HG03521 (cell line): ENCODE measurements at regions not wholly inside any gene's neighbourhood (a gene's known extent, or its start where the extent isn't known, plus 50 kb on each side); places are given as distances from the start of the nearest gene placed in this dataset.

Experiments used
- ATAC-seq: cut with Tn5 transposase; IDR thresholded peaks from one replicate; pipeline ENCODE4 v1.9.1; 2021; ENCODE audit warnings: mild to moderate bottlenecking, moderate library complexity; ENCODE audit not compliant: unreplicated experiment

DNA sequence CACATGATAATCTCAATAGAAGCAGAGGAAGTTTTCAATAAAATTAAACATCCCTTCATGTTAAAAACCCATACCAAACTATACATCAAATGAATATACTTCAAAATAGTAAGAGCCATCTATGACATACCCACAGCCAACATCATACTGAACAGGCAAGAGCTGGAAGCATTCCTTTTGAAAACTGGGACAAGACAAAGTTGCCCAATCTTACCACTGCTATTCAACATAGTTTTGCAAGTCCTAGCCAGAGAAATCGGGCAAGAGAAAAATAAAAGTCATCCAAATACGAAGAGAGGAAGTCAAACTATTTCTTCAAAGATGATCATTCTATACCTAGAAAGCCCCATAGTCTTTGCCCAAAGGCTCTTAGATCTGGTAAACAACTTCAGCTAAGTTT lies 454.7 kb upstream of the PRICKLE1 start:
- no peak for ATAC-seq

DNA sequence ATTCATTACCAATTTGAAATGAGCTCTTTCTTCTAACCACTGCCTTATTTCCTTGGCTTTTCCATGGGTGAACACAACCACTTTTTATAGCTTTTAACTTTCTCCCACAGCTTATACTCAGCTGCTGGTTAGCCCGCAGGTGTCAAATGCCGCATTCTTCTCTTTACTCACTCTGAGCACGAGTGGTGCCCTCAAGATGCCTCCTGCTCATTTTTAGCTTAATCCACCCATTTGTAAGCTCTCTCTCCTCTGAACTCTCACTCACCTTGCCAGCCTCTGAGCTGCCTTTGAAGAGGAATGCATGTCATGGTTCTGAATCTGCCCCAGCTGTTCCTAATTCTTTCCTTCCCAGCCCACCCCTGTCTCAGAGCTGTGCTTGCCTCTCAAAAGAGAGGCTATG lies 449.4 kb upstream of the PRICKLE1 start:
- no peak for ATAC-seq

DNA sequence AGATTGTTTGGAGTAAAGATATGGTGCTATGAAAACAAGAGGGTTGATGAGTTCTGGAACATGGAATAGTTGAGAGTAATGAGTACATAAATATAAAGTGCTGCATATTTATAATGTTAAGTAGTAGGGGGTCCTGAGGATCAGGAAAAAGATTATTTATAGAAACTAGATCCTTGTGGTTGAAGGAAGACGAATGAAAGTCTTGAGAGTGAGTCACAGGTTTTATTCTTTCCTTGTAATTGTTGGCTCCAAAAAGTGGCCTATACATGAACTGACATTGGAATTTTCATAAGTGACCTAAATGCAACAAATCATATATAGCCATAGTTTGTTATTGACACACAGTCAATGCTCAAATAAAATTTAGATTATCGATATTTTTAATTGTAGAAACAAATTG lies 440.4 kb upstream of the PRICKLE1 start:
- ATAC-seq = no peak

DNA sequence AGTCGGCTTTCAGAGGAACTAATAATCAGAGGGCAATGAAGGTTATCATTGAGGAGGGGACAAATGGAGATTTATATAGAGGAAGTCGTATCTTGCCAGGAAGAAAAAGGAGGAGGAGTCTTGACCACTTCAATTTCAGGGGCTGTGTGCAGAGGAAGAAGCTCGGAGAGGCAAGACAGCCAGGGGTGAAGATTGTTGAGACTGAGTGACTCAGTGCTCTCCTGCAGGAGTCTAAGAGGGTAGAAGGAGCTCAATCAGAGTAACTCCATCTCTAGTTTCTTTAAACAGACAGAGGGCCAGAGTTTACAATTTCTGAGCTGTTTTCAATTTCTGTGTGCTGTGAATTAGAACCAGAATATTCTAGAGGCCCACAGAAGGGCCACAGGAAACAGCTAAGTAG lies 439.3 kb upstream of the PRICKLE1 start:
- ATAC-seq = no peak

DNA sequence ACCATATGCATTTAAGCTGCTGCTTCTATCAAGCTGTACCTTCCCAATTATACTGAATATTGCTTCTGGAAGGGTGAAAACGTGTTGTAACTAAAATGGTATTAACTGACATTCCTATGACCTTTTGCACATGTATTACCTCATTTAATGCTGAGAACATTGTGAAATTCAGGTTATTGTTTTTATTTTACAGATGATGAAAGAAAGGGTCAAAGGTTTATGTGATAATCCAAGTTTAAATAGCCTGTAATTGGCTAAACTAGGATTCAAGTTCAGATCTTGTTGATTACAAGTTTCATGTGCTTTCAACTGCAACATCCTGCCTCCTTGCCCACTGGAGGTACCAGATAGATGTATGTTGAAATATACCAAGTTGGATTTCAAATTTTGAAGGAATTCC lies 433.3 kb upstream of the PRICKLE1 start:
- ATAC-seq = no peak

DNA sequence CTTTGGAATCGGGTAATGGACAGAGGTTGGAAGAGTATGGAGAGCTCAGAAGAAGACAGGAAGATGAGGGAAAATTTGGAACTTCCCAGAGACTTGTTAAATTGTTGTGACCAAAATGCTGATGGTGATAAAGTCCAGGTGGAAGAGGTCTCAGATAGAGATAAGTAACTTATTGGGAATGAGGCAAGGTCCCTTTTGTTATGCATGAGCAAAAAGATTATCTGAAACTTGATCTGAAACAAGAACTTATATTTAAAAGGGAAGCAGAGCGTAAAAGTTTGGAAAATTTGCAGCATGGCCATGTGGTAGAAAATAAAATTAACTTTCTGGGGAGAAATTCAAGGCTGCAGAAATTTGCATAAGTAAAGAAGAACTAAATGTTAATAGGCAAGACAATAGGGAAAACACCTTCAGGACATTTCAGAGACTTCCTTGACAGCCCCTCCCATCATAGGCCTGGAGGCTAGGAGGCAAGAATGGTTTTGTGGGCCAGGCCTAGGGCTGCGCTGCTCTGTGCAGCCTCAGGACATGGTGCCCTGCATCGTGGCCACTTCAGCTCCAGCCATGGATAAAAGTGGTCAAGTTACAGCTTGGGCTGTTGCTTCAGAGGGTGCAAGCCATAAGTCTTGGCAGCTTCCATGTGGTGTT lies 425.7 kb upstream of the PRICKLE1 start:
- no peak for ATAC-seq

DNA sequence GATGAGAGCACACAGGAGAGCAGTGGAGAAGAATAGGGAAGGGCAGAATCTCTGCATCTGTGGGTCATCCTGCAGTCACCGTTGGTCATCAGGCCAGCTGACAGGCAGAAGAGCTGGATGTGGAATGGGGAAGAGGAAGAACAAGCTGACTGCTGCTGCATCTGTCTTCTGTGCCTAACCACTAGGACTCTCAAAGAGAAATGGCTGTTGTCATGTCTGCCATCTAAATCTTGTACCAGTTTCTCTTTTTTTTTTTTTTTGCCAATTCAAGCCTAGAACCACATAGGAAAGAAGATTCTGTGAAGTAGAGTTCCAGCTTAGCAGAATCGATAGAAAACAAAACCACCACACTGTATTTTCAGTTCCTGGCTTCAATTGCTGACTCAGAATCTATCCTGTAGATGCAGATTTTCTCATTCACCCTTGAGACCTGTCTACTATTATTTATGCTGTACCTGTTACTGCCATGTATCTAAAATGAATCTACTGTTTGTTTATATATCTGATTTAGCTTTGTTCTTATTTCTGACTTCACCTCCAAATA lies 421.9 kb upstream of the PRICKLE1 start:
- ATAC-seq = peak; percentile 73

DNA sequence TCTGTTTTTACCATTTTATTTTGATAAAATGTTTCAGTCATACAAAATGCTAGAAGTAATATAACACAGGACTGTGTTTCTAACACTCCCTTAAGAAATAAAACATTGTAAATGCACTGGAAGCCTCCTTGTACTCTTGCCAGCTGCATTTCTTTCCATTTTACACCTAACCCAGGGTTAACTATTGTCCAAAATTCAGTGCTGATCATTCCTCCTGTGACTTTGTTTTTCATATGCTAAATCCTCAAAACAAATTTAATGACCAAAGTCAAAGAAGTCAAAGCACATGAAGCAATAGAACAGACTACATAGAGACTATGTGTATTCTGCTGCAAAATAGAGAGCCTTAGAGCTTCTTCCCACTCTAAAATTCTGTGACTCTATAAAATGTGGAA lies 420.3 kb upstream of the PRICKLE1 start:
- ATAC-seq = no peak

DNA sequence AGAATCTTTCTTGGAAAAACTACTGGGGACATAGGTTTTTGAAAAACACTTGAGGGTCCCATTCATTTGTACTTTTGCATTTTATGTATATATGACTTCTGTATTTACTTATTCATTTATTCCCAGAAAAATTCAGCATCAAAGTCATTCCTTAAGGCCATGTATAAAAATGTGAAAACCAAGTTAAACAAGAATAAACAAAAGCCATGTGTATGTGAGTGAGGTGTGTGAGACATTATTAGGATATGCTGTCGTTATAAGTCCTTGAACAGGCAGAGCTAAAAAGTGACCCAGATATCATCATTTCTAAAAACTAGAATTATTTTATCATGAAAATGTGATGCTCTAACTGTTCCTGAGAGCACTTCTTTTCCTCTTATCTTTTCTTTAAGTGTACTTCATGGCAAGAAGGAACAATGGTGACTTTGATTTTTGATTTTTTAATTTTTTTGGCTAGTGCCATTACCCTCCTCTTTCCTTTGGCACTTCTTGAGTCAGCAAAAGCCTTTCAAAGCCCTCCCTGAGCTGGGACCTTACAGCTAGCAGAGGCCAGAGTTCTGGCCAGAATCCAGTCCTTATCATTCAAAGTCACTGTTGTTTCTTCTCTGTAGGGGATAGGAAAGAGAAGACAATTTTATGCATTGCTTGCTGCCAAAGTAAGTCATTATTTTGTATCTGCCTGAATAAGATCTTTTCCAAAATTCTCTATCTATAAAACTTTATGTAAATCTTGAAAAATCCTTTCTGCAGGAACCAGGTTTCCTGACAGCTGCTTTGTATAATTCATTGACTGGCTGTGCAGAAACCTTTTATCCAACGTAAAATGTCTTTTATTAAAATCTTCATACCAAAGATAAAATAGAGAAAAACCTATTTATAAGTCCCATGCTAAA lies 419.7 kb upstream of the PRICKLE1 start:
- ATAC-seq = no peak

DNA sequence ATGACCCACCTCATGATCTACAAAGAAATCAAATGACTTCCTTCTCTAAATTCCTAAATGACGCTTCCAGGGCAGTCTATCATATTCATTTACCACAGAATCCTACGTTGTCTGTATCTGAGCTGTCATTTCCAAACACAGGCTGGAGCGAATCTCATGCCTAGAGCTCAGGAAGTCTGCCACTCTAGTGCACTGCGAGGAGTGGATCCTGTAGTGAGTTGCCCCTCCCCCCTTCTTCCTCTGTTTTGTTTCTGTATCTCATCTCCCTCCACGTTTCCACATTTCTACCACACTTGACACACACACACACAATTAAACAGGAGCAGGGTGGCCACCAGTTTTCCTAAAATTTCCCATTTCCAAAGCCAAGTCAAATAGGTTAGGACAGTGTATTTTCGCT lies 415.4 kb upstream of the PRICKLE1 start:
- no peak for ATAC-seq

DNA sequence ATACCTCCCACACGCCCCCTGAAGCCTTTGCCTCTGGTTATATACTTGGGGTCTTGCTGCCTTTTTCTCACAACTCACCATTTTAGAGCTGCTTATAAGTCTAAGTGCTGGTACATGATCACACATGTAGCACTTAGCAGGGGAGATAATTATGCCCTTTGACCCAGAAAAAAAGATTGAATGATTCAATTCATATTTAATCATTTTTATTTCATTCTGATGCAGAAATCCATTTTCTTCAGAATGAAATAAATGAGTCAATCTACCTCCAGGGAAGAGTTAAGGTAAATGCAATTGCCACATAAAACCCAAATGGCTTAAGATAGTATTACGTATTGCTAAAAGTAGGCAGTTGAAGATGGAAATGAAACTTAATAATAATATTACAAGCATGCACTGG lies 414.6 kb upstream of the PRICKLE1 start:
- no peak for ATAC-seq

DNA sequence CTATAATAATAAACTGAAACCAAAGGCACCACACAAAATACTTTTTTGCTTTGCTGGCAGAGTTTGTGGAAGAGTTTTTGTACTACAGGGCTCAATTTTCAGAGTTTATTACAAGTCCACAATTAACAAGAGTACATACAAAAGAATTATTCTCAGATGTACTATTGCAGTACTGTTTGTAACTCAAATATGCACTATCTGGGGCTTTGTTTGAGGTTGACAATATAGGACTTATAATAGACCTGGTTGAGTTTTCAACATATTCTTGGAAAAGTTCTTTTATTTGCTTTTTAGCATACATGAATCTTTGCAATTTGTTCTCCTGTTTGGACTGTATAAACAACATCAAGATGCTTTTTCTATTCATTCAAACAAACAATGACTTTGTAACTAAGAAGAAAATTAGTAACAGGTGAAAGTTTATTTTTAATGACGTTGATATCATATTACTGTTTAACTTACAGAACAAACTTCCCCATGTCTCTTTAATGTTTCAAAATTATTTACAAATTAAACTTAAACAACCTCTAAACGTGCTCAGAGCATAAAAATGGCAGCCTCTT lies 407.4 kb upstream of the PRICKLE1 start:
- no peak for ATAC-seq

DNA sequence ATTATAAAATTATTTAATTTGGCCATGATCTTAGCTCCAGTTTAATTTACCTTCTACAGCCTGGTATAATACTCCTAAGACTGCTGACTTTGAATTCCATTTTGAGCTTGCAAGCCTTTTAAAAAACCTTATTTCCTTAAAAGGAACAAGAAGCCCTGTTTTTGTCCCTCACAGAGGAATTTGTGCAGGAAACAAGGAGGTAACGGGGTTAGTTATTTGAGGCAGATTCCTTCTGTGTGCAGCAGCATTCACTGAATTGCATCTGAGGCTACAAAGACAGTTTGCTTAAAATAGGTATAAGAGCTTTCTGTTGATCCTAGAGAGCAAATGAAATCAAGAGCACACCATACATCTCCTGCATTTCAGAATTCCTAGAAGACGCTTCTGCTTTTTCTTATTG lies 403.3 kb upstream of the PRICKLE1 start:
- no peak for ATAC-seq

DNA sequence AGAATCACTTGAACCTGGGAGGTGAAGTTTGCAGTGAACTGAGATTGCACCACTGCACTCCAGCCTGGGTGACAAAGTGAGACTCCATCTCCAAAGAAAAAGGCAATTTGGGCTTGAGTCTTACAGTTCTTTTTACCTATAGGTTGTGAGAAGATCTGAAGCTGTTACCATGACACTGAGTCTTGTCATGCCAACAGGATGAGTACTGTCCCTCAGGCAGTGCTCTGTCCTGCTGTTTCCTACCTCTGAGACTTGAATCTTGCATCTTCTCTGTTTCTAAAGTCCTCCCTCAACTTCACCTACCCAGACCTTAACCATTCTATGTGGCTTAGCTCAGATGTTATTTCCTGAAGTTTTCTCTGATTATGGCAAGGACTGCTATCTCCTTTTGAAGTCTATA lies 400.8 kb upstream of the PRICKLE1 start:
- no peak for ATAC-seq

DNA sequence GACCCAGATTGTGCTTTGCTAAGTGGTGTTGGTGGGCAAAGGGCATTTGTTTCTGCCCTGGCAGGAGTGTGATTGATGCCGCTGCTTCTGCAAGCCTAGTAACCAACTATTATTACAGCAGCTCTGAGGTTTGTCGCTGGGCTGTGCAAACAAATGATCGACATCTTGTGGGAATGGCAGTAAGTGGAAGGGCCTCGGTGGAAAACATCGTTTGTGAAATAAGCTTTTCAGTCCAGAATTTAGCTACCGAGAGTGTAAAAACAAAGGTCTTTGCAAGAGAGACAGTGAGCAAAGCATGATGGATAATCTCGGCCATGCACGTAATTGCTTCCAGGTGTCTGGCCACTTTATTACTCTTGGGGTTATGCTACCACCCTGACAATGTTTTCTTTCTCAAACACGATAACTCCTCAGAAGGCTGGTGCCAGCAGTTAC lies 397.7 kb upstream of the PRICKLE1 start:
- ATAC-seq = no peak

DNA sequence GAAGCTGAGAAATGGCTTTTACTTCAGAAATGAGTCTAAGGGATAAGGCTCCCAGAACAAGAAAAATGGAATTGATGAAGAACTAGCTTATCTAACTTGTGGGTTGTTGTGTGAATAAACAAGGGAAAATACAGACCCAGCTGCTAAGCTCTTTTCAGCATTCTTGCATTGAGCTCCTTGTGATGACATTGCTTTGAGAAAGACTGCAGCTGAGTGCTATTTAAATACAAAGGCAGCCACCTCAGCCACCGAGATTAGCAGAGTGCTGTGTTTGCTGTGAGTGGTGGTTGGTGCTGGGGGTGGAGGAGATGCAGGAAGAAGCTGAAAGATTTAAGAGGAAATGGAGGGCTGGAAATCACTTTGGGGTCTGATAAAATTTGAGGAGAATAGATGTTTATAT lies 396.0 kb upstream of the PRICKLE1 start:
- ATAC-seq = no peak

DNA sequence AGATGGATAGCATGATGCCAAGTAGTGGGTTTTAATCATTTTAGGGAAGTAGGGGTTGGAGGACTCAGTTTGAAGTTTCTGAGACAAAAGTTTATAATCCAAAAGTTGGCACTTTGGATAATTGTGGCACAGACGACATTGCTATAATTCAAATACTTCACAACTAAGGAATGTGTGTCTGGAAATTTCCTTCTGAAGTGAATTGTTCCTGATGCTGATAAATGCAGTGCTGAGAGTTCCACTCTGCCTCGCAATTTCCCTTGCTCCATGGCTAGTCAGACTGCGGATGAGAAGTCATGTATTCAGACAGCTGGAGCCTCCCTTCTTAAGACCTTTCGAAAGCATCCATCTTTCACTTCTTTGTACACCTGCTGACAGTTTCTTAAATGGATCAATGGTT lies 393.3 kb upstream of the PRICKLE1 start:
- ATAC-seq = no peak

DNA sequence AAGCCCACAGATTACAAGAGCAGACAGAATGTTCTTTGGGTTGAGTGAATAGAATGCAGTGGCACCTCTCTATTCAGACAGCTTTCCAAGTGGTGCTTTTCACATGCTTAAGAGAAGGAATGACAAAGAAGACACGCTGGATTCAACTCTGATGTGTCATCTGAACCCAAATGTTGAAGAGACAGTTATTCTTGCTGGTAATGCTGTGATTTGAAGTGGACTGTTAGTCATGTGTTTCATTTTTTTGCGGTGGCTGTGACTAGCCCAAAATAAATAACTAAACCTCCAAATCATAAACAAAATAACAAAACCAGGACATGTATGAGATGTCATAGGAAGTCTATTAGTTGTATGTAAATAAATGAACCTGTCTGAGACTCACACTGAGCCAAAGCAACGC lies 391.8 kb upstream of the PRICKLE1 start:
- ATAC-seq = no peak

DNA sequence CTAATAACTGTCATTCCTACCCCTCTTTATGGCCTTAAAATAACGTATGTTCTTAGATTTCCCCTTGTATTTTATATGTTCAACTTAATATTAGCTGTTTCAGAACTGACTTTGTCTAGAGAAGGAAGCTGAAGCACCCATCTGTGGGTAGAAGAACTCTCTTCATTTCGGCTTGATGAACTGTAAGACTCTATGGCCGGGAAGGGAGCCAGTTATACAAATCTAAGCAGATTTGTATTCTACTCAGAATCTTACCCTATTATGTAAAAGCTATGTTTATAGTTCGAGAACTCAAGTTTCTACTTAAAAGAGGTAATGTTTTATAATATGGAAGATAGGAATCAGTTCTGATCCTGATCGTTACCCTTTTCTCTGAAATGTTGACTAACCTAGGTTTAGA lies 390.9 kb upstream of the PRICKLE1 start:
- ATAC-seq = no peak

DNA sequence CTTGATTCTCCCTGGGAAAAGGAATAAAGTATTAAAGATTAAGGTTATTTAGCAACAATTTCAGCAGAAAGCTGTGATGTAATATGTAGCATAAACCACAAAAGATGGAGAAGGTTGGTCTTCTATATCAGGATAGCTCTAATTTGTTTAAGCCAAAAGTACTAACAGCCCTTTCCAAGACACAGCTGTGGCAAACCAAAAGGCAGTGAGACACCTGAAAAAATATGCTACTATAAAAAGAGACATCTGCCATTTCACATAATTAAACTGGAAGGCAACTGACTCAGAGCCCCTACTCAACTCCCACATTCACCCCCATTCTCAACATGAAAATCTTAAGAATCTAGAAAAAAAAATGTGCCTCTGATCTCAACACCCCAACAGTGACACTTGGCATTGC lies 390.2 kb upstream of the PRICKLE1 start:
- no peak for ATAC-seq

DNA sequence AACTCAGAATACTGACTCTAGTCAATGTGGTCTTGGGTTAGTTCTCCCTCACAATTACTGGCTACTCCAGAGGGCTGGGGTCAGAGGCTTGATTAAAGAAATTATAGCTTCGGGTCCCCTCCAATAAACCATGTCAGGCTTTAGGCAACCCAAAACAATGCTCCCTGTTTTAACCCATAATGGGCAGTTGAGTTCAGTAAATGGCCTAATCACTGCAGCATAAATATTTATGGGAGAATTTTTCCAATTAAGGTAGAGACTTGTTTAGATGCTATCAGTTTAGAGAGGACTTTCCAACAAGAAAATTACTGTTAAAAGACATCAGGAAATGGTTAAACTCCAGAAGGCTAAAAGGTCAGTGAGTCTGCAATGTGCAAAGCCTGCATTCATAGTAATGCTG lies 389.2 kb upstream of the PRICKLE1 start:
- no peak for ATAC-seq
